CD14-positive monocyte (primary cell): ENCODE measurements at regions not wholly inside any gene's neighbourhood (a gene's known extent, or its start where the extent isn't known, plus 50 kb on each side); places are given as distances from the start of the nearest gene placed in this dataset.

Source experiments
- DNase-seq, 3 donors: peaks; one replicate each; pipeline ENCODE4 v3.0.0-alpha.2; 2011 to 2022
- H2AFZ ChIP-seq: 2 replicates; pipeline ENCODE4 v1.6.0; 2012; ENCODE audit warnings: mild to moderate bottlenecking, low read depth, low read length, inconsistent platforms; ENCODE audit not compliant: insufficient read depth, poor library complexity, severe bottlenecking
- H3K27ac ChIP-seq, 2 donors: 1 replicate in 1 of 2; 2 replicates in 1 of 2; pipeline ENCODE4 v1.5.1; 2012 to 2013; ENCODE audit warnings: low read length in 2 of 2, control low read depth in 1 of 2, inconsistent platforms in 1 of 2, low read depth in 1 of 2, mild to moderate bottlenecking in 1 of 2
- H3K27me3 ChIP-seq, 2 donors: one replicate each; pipeline versions ENCODE4 v1.6.0 to v1.6.1; 2011 to 2013; ENCODE audit warnings: low read length in 2 of 2; ENCODE audit not compliant: control insufficient read depth in 2 of 2, insufficient read depth in 2 of 2
- H3K36me3 ChIP-seq, 2 donors: replicated peaks in 1 of 2; 1 replicate in 1 of 2; 2 replicates in 1 of 2; pipeline versions ENCODE4 v1.5.1 to v1.6.1; 2012 to 2013; ENCODE audit warnings: low read length in 2 of 2, control low read depth in 1 of 2, inconsistent platforms in 1 of 2, mild to moderate bottlenecking in 1 of 2; ENCODE audit not compliant: insufficient read depth in 2 of 2, control insufficient read depth in 1 of 2
- H3K4me1 ChIP-seq, 2 donors: 1 replicate in 1 of 2; 2 replicates in 1 of 2; pipeline versions ENCODE4 v1.5.1 to v1.6.1; 2012 to 2013; ENCODE audit warnings: low read length in 2 of 2, control low read depth in 1 of 2, inconsistent platforms in 1 of 2, mild to moderate bottlenecking in 1 of 2, moderate library complexity in 1 of 2; ENCODE audit not compliant: insufficient read depth in 2 of 2, control insufficient read depth in 1 of 2
- H3K4me2 ChIP-seq: replicated peaks from 2 replicates; pipeline ENCODE3; 2012; ENCODE audit warnings: low read length, moderate library complexity, mild to moderate bottlenecking; ENCODE audit not compliant: poor library complexity, severe bottlenecking; ENCODE audit errors: extremely low read depth
- H3K4me3 ChIP-seq, 3 experiments: fragments of 200-600 bp in 1 of 3; sonication (generic) in 1 of 3; replicated peaks in 1 of 3; 1 replicate in 2 of 3; 2 replicates in 1 of 3; pipeline ENCODE4 v1.5.1; 2011 to 2013; ENCODE audit warnings: low read length in 3 of 3, mild to moderate bottlenecking in 3 of 3, control low read depth in 2 of 3, low read depth in 2 of 3, inconsistent platforms in 1 of 3, moderate library complexity in 1 of 3
- H3K79me2 ChIP-seq: 2 replicates; pipeline ENCODE4 v1.6.0; 2012; ENCODE audit warnings: mild to moderate bottlenecking, control low read depth, inconsistent platforms, low read length, moderate library complexity; ENCODE audit not compliant: insufficient read depth
- H3K9ac ChIP-seq: 2 replicates; pipeline ENCODE4 v1.6.0; 2017; ENCODE audit warnings: low read length, mild to moderate bottlenecking; ENCODE audit not compliant: insufficient read depth, poor library complexity, severe bottlenecking
- H3K9me3 ChIP-seq, 2 donors: replicated peaks in 1 of 2; 1 replicate in 1 of 2; 2 replicates in 1 of 2; pipeline versions ENCODE4 v1.5.1 to v1.6.1; 2012 to 2013; ENCODE audit warnings: low read length in 2 of 2, control low read depth in 1 of 2; ENCODE audit not compliant: control insufficient read depth in 1 of 2, insufficient read depth in 1 of 2
- H4K20me1 ChIP-seq: 2 replicates; pipeline ENCODE4 v1.6.0; 2012; ENCODE audit warnings: mild to moderate bottlenecking, low read length, control low read depth, moderate library complexity; ENCODE audit not compliant: insufficient read depth
- H3K27ac Mint-ChIP-seq, 7 donors: one replicate each; pipeline ENCODE4 v1.8.0; 2020; ENCODE audit warnings: mild to moderate bottlenecking in 7 of 7, mixed read lengths in 7 of 7, moderate library complexity in 6 of 7, inconsistent platforms in 2 of 7
- H3K27me3 Mint-ChIP-seq, 3 donors: one replicate each; pipeline ENCODE4 v1.8.0; 2021 to 2022; ENCODE audit warnings: low read depth in 3 of 3, mild to moderate bottlenecking in 3 of 3, mixed read lengths in 3 of 3, moderate library complexity in 3 of 3, inconsistent platforms in 1 of 3
- H3K36me3 Mint-ChIP-seq, 2 donors: one replicate each; pipeline ENCODE4 v1.8.0; 2020; ENCODE audit warnings: mixed read lengths in 2 of 2, inconsistent platforms in 1 of 2, mild to moderate bottlenecking in 1 of 2
- H3K4me1 Mint-ChIP-seq: one replicate; pipeline ENCODE4 v1.8.0; 2020; ENCODE audit warnings: mild to moderate bottlenecking, mixed read lengths
- H3K4me3 Mint-ChIP-seq, 2 donors: one replicate each; pipeline ENCODE4 v1.8.0; 2020; ENCODE audit warnings: mild to moderate bottlenecking in 2 of 2, mixed read lengths in 2 of 2, moderate library complexity in 1 of 2
- H3K9me3 Mint-ChIP-seq, 7 donors: one replicate each; pipeline ENCODE4 v1.8.0; 2020 to 2022; ENCODE audit warnings: mixed read lengths in 7 of 7, mild to moderate bottlenecking in 6 of 7, moderate library complexity in 6 of 7, inconsistent platforms in 2 of 7
- CTCF ChIP-seq: fragments of 200-600 bp; IDR thresholded peaks from one replicate; pipeline ENCODE4 v1.8.0; 2022; ENCODE audit warnings: antibody characterized with exemption, mild to moderate bottlenecking
- WGBS: methylation state at CpG from one replicate; pipeline ENCODE4 v1.1.5; 2013; ENCODE audit warnings: missing lambda C conversion rate; ENCODE audit not compliant: insufficient coverage; 5-methylcytosine and 5-hydroxymethylcytosine counted together
- intact Hi-C, 2 donors: fragments of 100-400 bp; cut with micrococcal nuclease; formaldehyde crosslinking; loops; one replicate each; pipeline versions ENCODE4 v1.15.0 to v1.15.1; 2023

GRCh38 chrX:7606039-7606652, 236.8 kb upstream of the VCX start:
- Mint-ChIP-seq H3K36me3 (no peaks in the 10 kb centered on the region), H3K4me3 (no peak overlapping the region), H3K4me1 (no peaks in the 10 kb centered on the region), H3K27ac (no peak overlapping the region), H3K27me3 (peaks cover 0 to 2% (median 0%) of the 10 kb centered on the region in 3 donors), H3K9me3 (peaks cover 0 to 19% (median 5%) of the 10 kb centered on the region in 7 donors)
- Histone ChIP-seq H3K9ac (no peak overlapping the region), H3K4me1 (no peaks in the 10 kb centered on the region), H3K36me3 (no peaks in the 10 kb centered on the region), H3K4me2 (no peak overlapping the region), H2AFZ (no peak overlapping the region), H4K20me1 (no peaks in the 10 kb centered on the region), H3K79me2 (no peaks in the 10 kb centered on the region), H3K27me3 (no peaks in the 10 kb centered on the region), H3K9me3 (peaks cover 3 to 4% of the 10 kb centered on the region in 2 donors), H3K4me3 (no peak overlapping the region), H3K27ac (no peak overlapping the region)
- DNase-seq = no peak
- intact Hi-C loops = no loop called here
- TF ChIP-seq CTCF = no peak
- WGBS = no CpG with 5 or more reads among the region's 7 CpGs

- peaks cover 0 to 18% (median 7%) of the 10 kb centered on the region in 7 donors for H3K9me3 Mint-ChIP-seq
- Histone ChIP-seq H3K36me3 (no peaks in the 10 kb centered on the region), H4K20me1 (no peaks in the 10 kb centered on the region), H3K4me2 (no peak overlapping the region), H3K4me1 (no peaks in the 10 kb centered on the region), H3K27ac (no peak overlapping the region), H3K27me3 (no peaks in the 10 kb centered on the region), H3K4me3 (no peak overlapping the region), H3K79me2 (no peaks in the 10 kb centered on the region), H3K9me3 (peaks cover 3 to 4% of the 10 kb centered on the region in 2 donors), H3K9ac (no peak overlapping the region), H2AFZ (no peak overlapping the region)
- H3K4me1 Mint-ChIP-seq = no peaks in the 10 kb centered on the region
- intact Hi-C loops = no loop called here
- no peak for DNase-seq
- TF ChIP-seq CTCF = no peak
- no peaks in the 10 kb centered on the region for H3K36me3 Mint-ChIP-seq
- no CpG with 5 or more reads among the region's 2 CpGs for WGBS
- H3K4me3 Mint-ChIP-seq = no peak overlapping the region
- no peaks in the 10 kb centered on the region for H3K27me3 Mint-ChIP-seq
- H3K27ac Mint-ChIP-seq = no peak overlapping the region
Measured at GRCh38 chrX:7603387-7603786, 239.6 kb upstream of the VCX start.
